RWPE2 (cell line): ENCODE measurements at regions not wholly inside any gene's neighbourhood (a gene's known extent, or its start where the extent isn't known, plus 50 kb on each side); places are given as distances from the start of the nearest gene placed in this dataset.

Source experiments
- ATAC-seq: fragments of 200-7000 bp; cut with Tn5 transposase; 3 replicates; pipeline ENCODE4 v1.9.1; 2021; ENCODE audit warnings: low read depth
- DNase-seq: peaks from one replicate; pipeline ENCODE4 v3.0.0-alpha.2; 2020; ENCODE audit warnings: low spot score
- H3K27ac ChIP-seq: fragments of 450-650 bp; 2 replicates; pipeline ENCODE4 v1.5.1; 2017; ENCODE audit warnings: mild to moderate bottlenecking; ENCODE audit not compliant: poor library complexity, severe bottlenecking
- H3K27me3 ChIP-seq: fragments of 250-450 bp; sonication (Bioruptor Pico); 2 replicates; pipeline ENCODE4 v1.5.1; 2021; ENCODE audit warnings: mild to moderate bottlenecking, moderate library complexity; ENCODE audit not compliant: insufficient read depth, poor library complexity, severe bottlenecking
- H3K36me3 ChIP-seq: fragments of 250-450 bp; sonication (Bioruptor Pico); 2 replicates; pipeline ENCODE4 v1.5.1; 2020; ENCODE audit warnings: low read depth, mild to moderate bottlenecking, moderate library complexity
- H3K4me1 ChIP-seq: fragments of 250-450 bp; sonication (Bioruptor Pico); 2 replicates; pipeline ENCODE4 v1.5.1; 2021; ENCODE audit warnings: mild to moderate bottlenecking, moderate library complexity; ENCODE audit not compliant: insufficient read depth, poor library complexity, severe bottlenecking
- H3K4me3 ChIP-seq: fragments of 250-450 bp; sonication (Bioruptor Pico); 2 replicates; pipeline ENCODE4 v1.5.1; 2021; ENCODE audit warnings: mild to moderate bottlenecking, moderate library complexity; ENCODE audit not compliant: severe bottlenecking
- H3K9me3 ChIP-seq: fragments of 250-450 bp; sonication (Bioruptor Pico); 2 replicates; pipeline ENCODE4 v1.5.1; 2021; ENCODE audit warnings: mild to moderate bottlenecking, moderate library complexity; ENCODE audit not compliant: severe bottlenecking
- TF ChIP-seq, protein P1 (sequence below): fragments of 450-650 bp; IDR thresholded peaks from one replicate; pipeline ENCODE4 v1.5.1; 2017; ENCODE audit warnings: mild to moderate bottlenecking, moderate library complexity; ENCODE audit not compliant: poor library complexity, severe bottlenecking

DNA sequence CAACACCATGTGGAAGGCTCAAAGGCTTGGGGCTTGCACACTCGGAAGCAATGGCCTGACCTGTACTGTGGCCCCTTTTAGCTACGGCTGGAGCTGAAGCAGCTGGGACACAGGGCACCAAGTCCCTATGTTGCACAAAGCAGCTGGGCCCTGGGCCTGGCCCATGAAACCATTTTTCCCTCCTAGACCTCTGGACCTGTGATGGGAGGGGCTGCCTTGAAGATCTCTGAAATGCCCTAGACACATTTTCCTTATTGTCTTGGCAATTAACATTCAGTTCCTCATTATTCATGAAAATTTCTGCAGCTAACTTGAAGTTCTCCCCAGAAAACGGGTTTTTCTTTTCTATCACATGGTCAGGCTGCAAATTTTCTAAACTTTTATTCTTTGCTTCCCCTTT is 85.6 kb upstream of the ALDH1A3 start:
- H3K27ac ChIP-seq = no peak overlapping the region
- H3K27me3 ChIP-seq = no peaks in the 10 kb centered on the region
- DNase-seq (no peak), ATAC-seq (no peak)
- TF ChIP-seq, protein P1, sequence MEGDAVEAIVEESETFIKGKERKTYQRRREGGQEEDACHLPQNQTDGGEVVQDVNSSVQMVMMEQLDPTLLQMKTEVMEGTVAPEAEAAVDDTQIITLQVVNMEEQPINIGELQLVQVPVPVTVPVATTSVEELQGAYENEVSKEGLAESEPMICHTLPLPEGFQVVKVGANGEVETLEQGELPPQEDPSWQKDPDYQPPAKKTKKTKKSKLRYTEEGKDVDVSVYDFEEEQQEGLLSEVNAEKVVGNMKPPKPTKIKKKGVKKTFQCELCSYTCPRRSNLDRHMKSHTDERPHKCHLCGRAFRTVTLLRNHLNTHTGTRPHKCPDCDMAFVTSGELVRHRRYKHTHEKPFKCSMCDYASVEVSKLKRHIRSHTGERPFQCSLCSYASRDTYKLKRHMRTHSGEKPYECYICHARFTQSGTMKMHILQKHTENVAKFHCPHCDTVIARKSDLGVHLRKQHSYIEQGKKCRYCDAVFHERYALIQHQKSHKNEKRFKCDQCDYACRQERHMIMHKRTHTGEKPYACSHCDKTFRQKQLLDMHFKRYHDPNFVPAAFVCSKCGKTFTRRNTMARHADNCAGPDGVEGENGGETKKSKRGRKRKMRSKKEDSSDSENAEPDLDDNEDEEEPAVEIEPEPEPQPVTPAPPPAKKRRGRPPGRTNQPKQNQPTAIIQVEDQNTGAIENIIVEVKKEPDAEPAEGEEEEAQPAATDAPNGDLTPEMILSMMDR = no peak
- no peaks in the 10 kb centered on the region for H3K4me1 ChIP-seq
- H3K9me3 ChIP-seq = no peaks in the 10 kb centered on the region
- no peak overlapping the region for H3K4me3 ChIP-seq
- H3K36me3 ChIP-seq = no peaks in the 10 kb centered on the region

DNA sequence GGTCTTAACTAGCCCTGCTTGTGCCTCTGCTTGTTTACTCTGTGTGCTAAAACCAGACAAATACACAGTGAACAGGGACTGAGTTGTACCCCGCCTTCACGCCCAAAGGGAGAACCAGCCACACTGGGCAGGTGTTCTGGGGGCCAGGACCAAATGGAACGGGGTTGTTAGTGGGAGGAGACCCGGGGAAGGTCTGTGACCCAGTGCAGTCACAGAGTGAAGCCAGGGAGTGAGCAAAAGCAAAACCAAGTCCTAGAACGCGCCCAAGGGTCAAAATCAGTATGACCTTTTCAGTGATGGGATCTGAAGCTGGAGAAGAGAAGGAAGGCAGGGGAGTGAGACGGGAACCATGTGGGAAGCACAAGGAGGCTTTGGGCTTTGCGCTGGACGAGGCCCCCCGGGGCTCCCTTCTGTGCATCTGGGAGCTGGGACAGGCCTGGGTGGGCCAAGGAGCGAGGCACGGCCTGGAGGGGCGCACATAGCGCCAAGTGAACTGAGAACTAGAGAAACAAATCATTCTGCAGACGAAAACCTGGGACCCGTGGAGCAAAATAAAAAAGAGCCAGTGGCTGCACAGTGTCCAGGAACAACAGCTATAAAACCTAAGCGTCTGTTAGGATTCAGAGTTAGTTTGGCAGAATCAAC is 78.3 kb upstream of the ALDH1A3 start:
- no peak overlapping the region for H3K27ac ChIP-seq
- H3K27me3 ChIP-seq = no peaks in the 10 kb centered on the region
- H3K36me3 ChIP-seq = no peaks in the 10 kb centered on the region
- ATAC-seq (0 out of 3 replicates have a peak, but pooled peaks have one; percentile 19), DNase-seq (no peak)
- no peak overlapping the region for H3K4me3 ChIP-seq
- TF ChIP-seq, protein P1 = no peak
- H3K4me1 ChIP-seq = peaks cover 4% of the 10 kb centered on the region
- no peaks in the 10 kb centered on the region for H3K9me3 ChIP-seq

DNA sequence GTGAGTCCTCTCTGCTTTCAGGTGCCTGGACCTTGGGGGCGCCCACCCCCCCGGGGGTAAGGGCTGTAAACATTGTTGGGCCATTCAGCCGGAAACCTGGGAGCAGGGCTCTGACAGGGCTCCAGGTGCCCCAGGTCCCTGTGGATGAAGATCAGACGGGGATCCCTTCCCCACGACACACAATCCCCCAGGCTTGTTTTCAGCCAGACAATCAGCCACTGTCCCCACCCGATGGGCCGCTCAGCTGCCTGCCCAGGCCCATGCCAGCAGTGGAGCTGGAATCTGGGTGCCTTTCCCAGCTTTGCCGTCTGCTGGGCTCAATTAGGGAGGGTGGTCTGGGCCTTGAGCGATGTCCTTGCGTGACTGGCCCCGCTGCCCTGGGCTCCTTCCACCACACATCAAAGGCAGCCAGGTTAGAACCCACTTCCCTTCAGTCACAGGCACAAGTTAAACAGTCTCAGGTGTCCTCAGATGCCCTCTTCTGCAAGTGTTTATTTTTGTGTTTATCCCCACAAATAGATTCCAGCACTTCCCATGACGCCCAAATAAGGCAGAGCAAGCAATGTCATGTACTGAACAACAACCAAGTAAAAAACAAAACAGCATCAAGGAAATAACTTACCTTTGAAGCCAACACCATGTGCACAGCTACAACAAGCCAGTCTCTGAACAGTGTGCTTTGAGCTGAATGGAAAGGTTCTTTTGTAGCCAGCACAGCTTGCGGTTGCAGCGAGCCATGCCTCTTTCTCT is 77.0 kb upstream of the ALDH1A3 start:
- no peaks in the 10 kb centered on the region for H3K9me3 ChIP-seq
- peaks cover 4% of the 10 kb centered on the region for H3K4me1 ChIP-seq
- no peak for DNase-seq
- ATAC-seq = peak; percentile 16; the same call in 1 of the 3 replicates
- no peaks in the 10 kb centered on the region for H3K36me3 ChIP-seq
- TF ChIP-seq, protein P1 = no peak
- H3K27ac ChIP-seq = no peak overlapping the region
- H3K4me3 ChIP-seq = no peak overlapping the region
- no peaks in the 10 kb centered on the region for H3K27me3 ChIP-seq

DNA sequence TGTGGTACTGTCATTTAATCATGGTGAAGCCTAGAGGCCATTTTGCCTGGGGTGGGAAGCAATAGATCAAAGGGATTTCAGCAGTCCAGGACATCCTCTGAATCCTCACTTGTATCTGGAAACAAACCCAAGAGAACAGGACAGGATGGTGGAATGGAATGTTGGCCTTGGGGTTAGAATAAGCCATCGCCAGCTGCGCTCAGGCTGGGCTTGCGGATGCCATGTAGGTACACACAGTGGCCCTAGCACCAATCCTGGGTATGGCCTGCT is 76.5 kb upstream of the ALDH1A3 start:
- H3K27ac ChIP-seq = no peak overlapping the region
- peaks cover 2% of the 10 kb centered on the region for H3K9me3 ChIP-seq
- no peak for DNase-seq

More for the DNA sequence above, 76.5 kb upstream of the ALDH1A3 start:
- no peaks in the 10 kb centered on the region for H3K27me3 ChIP-seq
- no peak for ATAC-seq
- H3K4me3 ChIP-seq = no peak overlapping the region
- peaks cover 4% of the 10 kb centered on the region for H3K4me1 ChIP-seq
- no peaks in the 10 kb centered on the region for H3K36me3 ChIP-seq
- TF ChIP-seq, protein P1 = no peak
